H1 (cell line): ENCODE measurements at regions not wholly inside any gene's neighbourhood (a gene's known extent, or its start where the extent isn't known, plus 50 kb on each side); places are given as distances from the start of the nearest gene placed in this dataset.
A peak's percentile ranks its signal among the peaks of the same experiment; 100 is the strongest.

ENCODE experiments used
- CTCF ChIA-PET: fragments of 300-600 bp; sonication (Branson Sonifier 250); formaldehyde crosslinking; loops from one replicate; lab custom pipeline; 2021; ENCODE audit not compliant: partially characterized antibody; lab: Charles Lee
- POLR2A ChIA-PET: fragments of 300-600 bp; sonication (Branson Sonifier 250); formaldehyde crosslinking; loops from one replicate; lab custom pipeline; 2021; ENCODE audit warnings: inconsistent platforms; ENCODE audit not compliant: partially characterized antibody; lab: Charles Lee
- DNase-seq, 2 experiments: peaks; one replicate each; pipeline versions ENCODE4 v3.0.0 to v3.0.0-alpha.2; 2010 to 2022; ENCODE audit warnings: low spot score in 2 of 2, low read depth in 1 of 2, mixed read lengths in 1 of 2
- FAIRE-seq: peaks from 2 replicates; lab custom pipeline; 2011; peaks lifted over from hg19 to GRCh38; lab: Jason Lieb, UNC
- H2AFZ ChIP-seq: 2 replicates; pipeline ENCODE4 v1.8.1; 2012; ENCODE audit warnings: low read length, inconsistent platforms
- H2AK5ac ChIP-seq: 2 replicates; pipeline ENCODE4 v1.6.1; 2013; ENCODE audit warnings: low read depth, low read length
- H2BK120ac ChIP-seq: replicated peaks from 2 replicates; pipeline ENCODE3; 2013; ENCODE audit warnings: low read depth, low read length, inconsistent platforms
- H2BK12ac ChIP-seq: 2 replicates; pipeline ENCODE4 v1.6.1; 2013; ENCODE audit warnings: low read depth, low read length
- H2BK15ac ChIP-seq: 2 replicates; pipeline ENCODE4 v1.6.1; 2013; ENCODE audit warnings: low read length
- H2BK20ac ChIP-seq: 2 replicates; pipeline ENCODE4 v1.6.1; 2013; ENCODE audit warnings: low read length
- H2BK5ac ChIP-seq: 2 replicates; pipeline ENCODE4 v1.6.1; 2013; ENCODE audit warnings: low read depth, low read length
- H3K14ac ChIP-seq: 2 replicates; pipeline ENCODE4 v1.6.1; 2013; ENCODE audit warnings: inconsistent platforms; ENCODE audit not compliant: insufficient read length
- H3K18ac ChIP-seq: 2 replicates; pipeline ENCODE4 v1.6.1; 2013; ENCODE audit warnings: low read length; ENCODE audit errors: extremely low read depth
- H3K23ac ChIP-seq: 2 replicates; pipeline ENCODE4 v1.6.1; 2013; ENCODE audit warnings: inconsistent platforms; ENCODE audit not compliant: insufficient read length
- H3K23me2 ChIP-seq: 2 replicates; pipeline ENCODE4 v1.6.1; 2013; ENCODE audit warnings: low read depth, low read length
- H3K27ac ChIP-seq: 2 replicates; pipeline ENCODE4 v1.6.1; 2011; ENCODE audit warnings: low read depth, low read length, inconsistent platforms
- H3K27me3 ChIP-seq, 4 experiments: replicated peaks in 1 of 4; 1 replicate in 1 of 4; 2 replicates in 3 of 4; pipeline versions ENCODE4 v1.6.1 to v1.8.1; 2011 to 2013; ENCODE audit warnings: low read length in 3 of 4, mild to moderate bottlenecking in 3 of 4, inconsistent platforms in 2 of 4, mixed read lengths in 2 of 4, moderate library complexity in 1 of 4; ENCODE audit not compliant: control insufficient read depth in 3 of 4, insufficient read depth in 3 of 4; ENCODE audit errors: extremely low read depth in 1 of 4
- H3K36me3 ChIP-seq, 4 experiments: 2 replicates each; pipeline versions ENCODE4 v1.6.1 to v1.8.1; 2011 to 2013; ENCODE audit warnings: mild to moderate bottlenecking in 4 of 4, low read length in 3 of 4, moderate library complexity in 2 of 4, control low read depth in 1 of 4, inconsistent platforms in 1 of 4; ENCODE audit not compliant: insufficient read depth in 4 of 4, control insufficient read depth in 2 of 4
- H3K4ac ChIP-seq: replicated peaks from 2 replicates; pipeline ENCODE3; 2013; ENCODE audit warnings: low read length, low read depth, mixed read lengths, inconsistent platforms; ENCODE audit not compliant: insufficient read length
- H3K4me1 ChIP-seq, 4 experiments: replicated peaks in 1 of 4; 1 replicate in 1 of 4; 2 replicates in 3 of 4; pipeline versions ENCODE4 v1.6.1 to v1.8.1; 2011 to 2013; ENCODE audit warnings: low read length in 3 of 4, inconsistent platforms in 2 of 4, mixed read lengths in 1 of 4; ENCODE audit not compliant: insufficient read depth in 4 of 4, control insufficient read depth in 3 of 4
- H3K4me2 ChIP-seq, 2 experiments: 2 replicates each; pipeline versions ENCODE4 v1.6.1 to v1.8.1; 2011 to 2013; ENCODE audit warnings: low read depth in 2 of 2, low read length in 2 of 2, control low read depth in 1 of 2, inconsistent platforms in 1 of 2, mild to moderate bottlenecking in 1 of 2; ENCODE audit not compliant: insufficient read depth in 1 of 2
- H3K4me3 ChIP-seq, 4 experiments: fragments of 200-600, 300-600 bp in 1 of 4; sonication (generic), shearing (Covaris generic), sonication (Bioruptor Twin) in 1 of 4; 2 replicates each; pipeline versions ENCODE4 v1.5.1 to v1.8.1; 2011 to 2016; ENCODE audit warnings: low read length in 4 of 4, low read depth in 3 of 4, control low read depth in 2 of 4, inconsistent platforms in 2 of 4, mild to moderate bottlenecking in 2 of 4, mixed read lengths in 1 of 4, moderate library complexity in 1 of 4; ENCODE audit not compliant: insufficient read depth in 2 of 4; ENCODE audit errors: extremely low read depth in 1 of 4
- H3K56ac ChIP-seq: replicated peaks from 2 replicates; pipeline ENCODE3; 2013; ENCODE audit warnings: low read depth, mild to moderate bottlenecking, mixed read lengths, low read length, inconsistent platforms; ENCODE audit not compliant: insufficient read length
- H3K79me1 ChIP-seq: 2 replicates; pipeline ENCODE4 v1.6.1; 2013; ENCODE audit warnings: low read depth, low read length, control low read depth
- H3K79me2 ChIP-seq, 2 experiments: 2 replicates each; pipeline versions ENCODE4 v1.6.1 to v1.8.1; 2012 to 2013; ENCODE audit warnings: low read length in 2 of 2, mild to moderate bottlenecking in 2 of 2, inconsistent platforms in 1 of 2; ENCODE audit not compliant: insufficient read depth in 2 of 2, control insufficient read depth in 1 of 2
- H3K9ac ChIP-seq, 4 experiments: replicated peaks in 1 of 4; 1 replicate in 1 of 4; 2 replicates in 3 of 4; pipeline versions ENCODE4 v1.6.1 to v1.8.1; 2011 to 2013; ENCODE audit warnings: low read depth in 3 of 4, low read length in 3 of 4, control low read depth in 2 of 4, mild to moderate bottlenecking in 2 of 4, moderate library complexity in 2 of 4, inconsistent platforms in 1 of 4; ENCODE audit errors: extremely low read depth in 1 of 4
- H3K9me3 ChIP-seq, 2 experiments: 2 replicates each; pipeline versions ENCODE4 v1.6.1 to v1.8.1; 2012 to 2013; ENCODE audit warnings: mild to moderate bottlenecking in 2 of 2, moderate library complexity in 2 of 2, control low read depth in 1 of 2, inconsistent platforms in 1 of 2, low read depth in 1 of 2, low read length in 1 of 2, mixed read lengths in 1 of 2; ENCODE audit not compliant: insufficient read depth in 2 of 2
- H4K20me1 ChIP-seq, 2 experiments: replicated peaks in 1 of 2; 2 replicates each; pipeline versions ENCODE3 to v1.8.1; 2011 to 2013; ENCODE audit warnings: inconsistent platforms in 2 of 2, low read length in 2 of 2, mild to moderate bottlenecking in 1 of 2; ENCODE audit not compliant: insufficient read depth in 2 of 2, control insufficient read depth in 1 of 2
- H4K5ac ChIP-seq: 2 replicates; pipeline ENCODE4 v1.6.1; 2013; ENCODE audit warnings: low read length, low read depth, mixed read lengths, inconsistent platforms; ENCODE audit not compliant: insufficient read length
- H4K8ac ChIP-seq: 2 replicates; pipeline ENCODE4 v1.8.0; 2013; ENCODE audit warnings: mild to moderate bottlenecking, moderate library complexity, low read length, inconsistent platforms; ENCODE audit not compliant: insufficient read depth; ENCODE audit errors: extremely low read depth
- H4K91ac ChIP-seq: replicated peaks from 2 replicates; pipeline ENCODE3; 2013; ENCODE audit warnings: low read length, mixed read lengths, inconsistent platforms; ENCODE audit not compliant: insufficient read length
- BACH1 ChIP-seq: IDR thresholded peaks from 2 replicates; pipeline ENCODE4 v1.6.1; 2012; ENCODE audit warnings: low read length, improper control_type of control experiment
- JUN ChIP-seq: IDR thresholded peaks from 2 replicates; pipeline ENCODE4 v1.6.1; 2011; ENCODE audit warnings: low read depth, mild to moderate bottlenecking, improper control_type of control experiment, low read length
- WGBS, 2 experiments: shearing (Covaris generic) in 1 of 2; methylation state at CpG; one replicate each; pipeline versions ENCODE4 v1.1.6 to v1.1.7; 2013 to 2015; ENCODE audit warnings: low lambda C conversion rate in 2 of 2, mixed read lengths in 2 of 2, inconsistent platforms in 1 of 2, low coverage in 1 of 2, missing lambda C conversion rate in 1 of 2; ENCODE audit not compliant: insufficient replicate concordance in 2 of 2, insufficient coverage in 1 of 2, insufficient read length in 1 of 2; ENCODE audit errors: extremely low coverage in 1 of 2, missing lambda C conversion rate in 1 of 2; 5-methylcytosine and 5-hydroxymethylcytosine counted together

DNA sequence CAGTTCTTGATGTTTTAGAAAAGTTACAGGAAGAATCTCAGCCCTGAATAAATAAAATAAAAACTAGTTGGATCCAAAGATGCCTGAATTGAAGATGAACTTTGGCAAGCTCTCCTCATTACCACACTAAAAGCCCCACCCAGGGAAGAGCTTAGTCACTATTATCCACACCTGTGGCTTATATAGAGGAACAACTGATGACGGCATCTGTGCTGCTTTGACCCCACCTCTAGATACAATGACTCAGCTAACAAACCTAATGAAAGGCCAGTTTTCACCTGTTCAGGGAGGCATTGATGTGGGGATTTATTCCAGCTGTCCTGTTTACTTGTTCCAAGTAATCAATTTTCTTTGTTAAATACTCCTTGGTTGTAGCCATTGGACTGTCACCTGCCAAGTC is 604.7 kb upstream of the EPHA6 start:
- no peaks in the 10 kb centered on the region for H4K20me1 ChIP-seq
- no peak overlapping the region for H3K23ac ChIP-seq
- POLR2A ChIA-PET, result no interaction called here

More for the DNA sequence above, 604.7 kb upstream of the EPHA6 start:
- no peak overlapping the region for H3K9ac ChIP-seq
- H4K8ac ChIP-seq, result no peak overlapping the region
- no peaks in the 10 kb centered on the region; a peak in 1 of 4 replicates for H3K9me3 ChIP-seq
- FAIRE-seq (no peak), DNase-seq (no peak)
- TF ChIP-seq JUN, result no peak
- TF ChIP-seq BACH1, result peak; percentile 84
- no peak overlapping the region for H2BK5ac ChIP-seq
- no peak overlapping the region for H2BK15ac ChIP-seq
- no peak overlapping the region for H3K4ac ChIP-seq
- H3K79me2 ChIP-seq, result no peaks in the 10 kb centered on the region
- no peak overlapping the region for H2BK12ac ChIP-seq
- 0 out of 2 replicates have a peak overlapping the region, but pooled peaks have one; percentile 40 for H2AFZ ChIP-seq
- H3K4me3 ChIP-seq, result no peak overlapping the region
- H3K27ac ChIP-seq, result no peak overlapping the region
- no peaks in the 10 kb centered on the region for H3K4me1 ChIP-seq
- H4K5ac ChIP-seq, result no peak overlapping the region
- H4K91ac ChIP-seq, result no peak overlapping the region
- 100% methylated on average over 1 of the region's 1 CpG; no CpG with 5 or more reads in 1 of the 2 experiments for WGBS, 2 experiments
- H3K79me1 ChIP-seq, result no peaks in the 10 kb centered on the region
- CTCF ChIA-PET, result no interaction called here
- no peaks in the 10 kb centered on the region for H3K27me3 ChIP-seq
- H3K18ac ChIP-seq, result no peak overlapping the region
- H2BK20ac ChIP-seq, result no peak overlapping the region
- no peak overlapping the region for H2BK120ac ChIP-seq
- no peaks in the 10 kb centered on the region for H3K23me2 ChIP-seq
- no peak overlapping the region for H3K14ac ChIP-seq
- no peak overlapping the region for H2AK5ac ChIP-seq
- H3K36me3 ChIP-seq, result no peaks in the 10 kb centered on the region
- H3K56ac ChIP-seq, result no peak overlapping the region
- H3K4me2 ChIP-seq, result no peak overlapping the region
